GM18498 (cell line): ENCODE measurements at regions not wholly inside any gene's neighbourhood (a gene's known extent, or its start where the extent isn't known, plus 50 kb on each side); places are given as distances from the start of the nearest gene placed in this dataset.

Experiments
- ATAC-seq: cut with Tn5 transposase; IDR thresholded peaks from one replicate; pipeline ENCODE4 v1.9.1; 2021; ENCODE audit warnings: mild to moderate bottlenecking, moderate library complexity; ENCODE audit not compliant: unreplicated experiment

- ATAC-seq = no peak
Measured at GRCh38 chr12:45666816-45667215, 62.7 kb upstream of the ARID2 start.

GRCh38 chr12:45667761-45668160, 61.7 kb upstream of the ARID2 start:
- no peak for ATAC-seq

GRCh38 chr12:45668641-45669040, 60.9 kb upstream of the ARID2 start:
- ATAC-seq = peak; percentile 22

- peak; percentile 84 for ATAC-seq
Measured at GRCh38 chr12:45669093-45669492, 60.4 kb upstream of the ARID2 start.

GRCh38 chr12:45669792-45670191, 59.7 kb upstream of the ARID2 start:
- no peak for ATAC-seq

DNA sequence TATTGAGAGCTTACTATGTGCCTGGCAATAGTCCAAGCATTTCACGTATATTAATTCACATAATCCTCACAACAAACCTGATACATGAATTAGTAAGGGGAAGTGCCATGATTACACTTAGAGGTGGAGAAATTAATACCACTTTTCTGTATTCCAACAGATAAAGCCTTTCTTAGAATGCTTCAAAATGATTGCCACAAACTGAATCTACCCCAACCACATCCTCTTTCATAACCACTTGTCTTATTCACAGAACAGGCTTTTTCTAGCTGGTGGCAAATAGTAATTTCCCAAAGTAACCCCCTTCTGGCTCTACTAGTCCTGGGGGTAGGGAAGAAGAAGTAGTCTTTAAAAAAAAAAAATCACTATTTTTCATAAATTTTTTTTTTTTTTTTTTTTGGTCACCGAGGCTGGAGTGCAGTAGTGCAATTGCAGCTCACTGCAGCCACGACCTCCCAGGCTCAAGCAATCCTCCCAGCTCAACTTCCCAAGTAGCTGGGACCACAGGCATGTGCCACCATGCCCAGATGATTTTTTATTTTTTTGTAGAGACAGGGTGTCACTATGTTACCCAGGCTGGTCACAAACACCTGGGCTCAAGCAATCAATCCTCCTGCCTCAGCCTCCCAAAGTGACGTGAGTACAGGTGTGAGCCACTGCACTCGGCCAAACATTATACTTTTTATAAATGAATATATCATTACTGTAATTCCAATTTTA, 59.0 kb upstream of the ARID2 start:
- ATAC-seq = peak; percentile 56

DNA sequence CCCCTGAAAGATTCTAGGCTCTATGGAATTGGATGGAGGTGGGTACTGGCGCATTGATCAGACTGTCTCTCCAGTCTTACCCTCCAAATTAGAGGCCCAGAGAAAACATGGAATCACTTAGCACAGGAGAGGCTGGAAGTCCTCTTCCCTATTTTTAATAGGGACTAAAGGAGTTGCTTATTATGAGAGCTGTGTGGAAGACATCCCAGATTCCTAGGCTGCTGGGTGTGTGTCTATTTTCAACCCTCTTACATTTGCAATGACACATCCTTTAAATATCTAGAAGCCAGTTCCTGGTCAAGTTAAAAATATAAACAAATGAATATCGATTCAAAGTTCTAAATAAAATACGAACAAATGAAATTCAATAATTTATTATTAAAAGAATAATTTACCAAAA, 58.3 kb upstream of the ARID2 start:
- ATAC-seq = no peak

DNA sequence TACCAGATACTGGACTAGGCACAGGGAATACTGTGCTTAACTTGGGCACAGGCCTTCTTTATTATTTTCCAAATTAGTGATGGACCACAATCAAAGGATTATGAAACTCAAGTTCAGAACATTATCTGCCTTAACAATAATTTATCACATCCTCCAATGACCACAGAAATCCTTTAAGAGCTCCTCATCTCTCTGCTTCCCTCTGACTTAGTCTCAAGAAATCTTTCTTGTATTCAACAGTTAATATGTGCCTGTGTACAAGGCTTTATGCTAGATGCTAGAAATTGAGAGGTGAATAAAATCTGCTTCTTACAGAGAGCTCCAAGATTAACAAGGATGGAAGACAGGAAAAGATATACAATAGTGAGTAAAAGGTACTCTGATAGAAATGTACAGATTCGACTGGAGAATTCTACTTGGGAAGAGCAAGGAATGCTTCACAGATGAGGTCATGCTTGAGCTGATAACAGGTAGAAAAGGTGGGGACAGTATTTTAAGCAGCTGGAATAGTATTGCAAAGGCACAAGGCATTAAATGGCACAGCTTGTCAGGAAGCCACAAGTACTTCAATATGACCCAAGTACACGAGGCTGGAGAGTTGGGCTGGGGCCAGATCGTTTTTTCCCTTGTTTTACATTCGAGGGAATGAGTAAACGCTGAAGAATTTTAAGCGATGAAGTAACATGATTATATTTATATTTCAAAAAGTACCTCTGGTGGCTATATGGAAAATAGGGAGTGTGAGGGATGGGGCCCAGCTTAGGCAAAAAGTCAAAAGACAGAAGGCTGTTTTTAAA, 55.1 kb upstream of the ARID2 start:
- no peak for ATAC-seq

DNA sequence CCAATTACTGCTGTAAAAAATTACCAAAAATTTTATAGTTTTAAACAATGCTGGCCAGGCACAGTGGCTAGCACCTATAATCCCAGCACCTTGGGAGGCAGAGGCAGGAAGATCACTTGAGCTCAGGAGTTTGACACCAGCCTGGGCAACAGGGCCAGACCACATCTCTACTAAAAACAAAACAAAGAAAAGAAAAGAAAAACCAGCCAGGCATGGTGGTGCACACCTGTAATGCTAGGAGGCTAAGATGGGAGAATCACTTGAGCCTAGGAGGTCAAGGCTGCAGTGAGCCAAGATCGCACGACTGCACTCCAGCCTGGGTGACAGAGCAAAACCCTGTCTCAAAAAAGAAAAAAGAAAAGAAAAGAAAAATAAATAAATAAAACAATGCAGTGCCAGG, 54.0 kb upstream of the ARID2 start:
- no peak for ATAC-seq
